ENCODE measurements at regions not wholly inside any gene's neighbourhood (a gene's known extent, or its start where the extent isn't known, plus 50 kb on each side); places are given as distances from the start of the nearest gene placed in this dataset.

DNA sequence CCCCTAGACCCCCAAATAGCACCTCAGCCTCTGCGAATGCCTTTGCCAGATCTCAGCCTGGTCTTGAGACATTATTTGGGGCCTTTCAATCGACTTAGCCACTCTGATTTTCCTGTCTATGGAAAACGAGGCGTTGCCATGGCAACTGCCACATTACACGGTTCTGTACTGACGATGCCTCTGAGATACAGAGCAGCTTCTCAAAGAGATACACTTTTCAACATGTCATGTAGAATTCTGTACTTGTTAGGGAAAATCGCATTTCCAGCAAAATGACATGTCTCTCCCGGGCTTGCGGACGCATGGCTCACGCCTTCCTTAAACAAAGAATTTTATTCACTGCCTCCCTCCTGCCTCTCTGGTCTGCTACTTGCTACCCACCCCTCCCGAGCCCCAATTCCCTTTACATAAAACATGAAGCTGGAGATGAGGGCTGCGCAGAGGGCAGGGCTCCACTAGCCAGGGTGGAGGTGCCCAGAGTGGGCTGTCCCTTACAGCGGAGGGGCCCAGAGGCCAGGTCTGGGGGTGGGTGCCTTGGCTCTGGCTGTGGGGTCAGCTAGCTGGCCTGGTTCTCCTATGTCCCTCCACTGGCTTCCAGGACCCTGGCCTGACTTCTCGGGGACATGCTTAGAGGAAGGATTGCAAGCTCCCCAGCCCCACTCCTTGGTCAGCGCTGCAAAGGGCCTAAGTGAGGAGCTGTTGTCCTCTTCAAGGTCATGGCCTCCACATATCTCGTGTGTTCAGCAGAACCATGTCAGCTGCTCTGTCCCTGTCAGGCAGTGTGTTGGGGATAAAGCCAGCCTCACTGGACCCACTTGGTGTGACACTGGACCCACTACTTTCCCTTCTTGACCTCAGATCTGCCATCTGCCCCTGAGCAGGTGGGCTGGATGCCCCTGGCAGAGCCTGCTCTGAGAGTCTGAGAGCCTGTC lies 342.5 kb downstream of the RPS24 start:
- DNase-seq: no peak

DNA sequence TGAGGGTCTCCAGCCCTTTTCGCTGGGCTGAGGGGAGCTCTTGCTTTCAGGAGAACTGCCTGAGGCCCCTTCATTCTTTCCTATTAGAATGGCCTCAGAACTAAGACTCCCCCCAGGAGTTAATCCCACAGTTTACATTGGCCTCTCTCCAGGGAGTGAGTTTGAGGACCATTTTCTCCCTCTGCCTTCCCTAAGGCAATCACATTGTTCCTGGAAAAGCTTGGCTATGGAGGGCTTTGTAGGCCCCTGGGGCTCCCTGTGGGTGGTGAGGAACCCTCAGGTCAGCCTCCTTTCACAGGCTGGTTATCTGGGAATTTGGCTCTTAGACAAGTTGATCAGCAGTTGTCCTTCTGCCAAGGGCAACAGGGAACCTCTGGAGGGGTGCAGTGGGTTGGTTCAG lies 343.7 kb downstream of the RPS24 start:
- no peak for DNase-seq

DNA sequence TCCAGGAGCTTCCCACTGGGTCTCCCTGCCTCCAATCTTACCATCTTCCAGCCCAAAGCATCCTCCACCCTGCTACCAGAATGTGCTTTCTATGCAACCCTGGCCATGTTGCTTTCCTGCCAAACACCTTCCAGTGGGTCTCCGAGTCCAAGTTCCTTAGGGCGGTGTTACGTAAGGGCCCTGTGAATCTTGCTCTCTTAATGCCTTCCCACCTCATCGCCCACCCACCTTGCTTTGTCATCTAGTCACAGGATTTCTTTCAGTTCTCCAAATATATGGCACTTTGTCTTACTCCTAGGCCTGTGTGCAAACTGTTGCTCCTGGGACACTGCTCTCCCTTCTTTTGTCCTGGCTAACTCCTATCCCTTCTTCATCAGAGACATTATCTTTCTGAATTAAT lies 344.5 kb downstream of the RPS24 start:
- DNase-seq: no peak

DNA sequence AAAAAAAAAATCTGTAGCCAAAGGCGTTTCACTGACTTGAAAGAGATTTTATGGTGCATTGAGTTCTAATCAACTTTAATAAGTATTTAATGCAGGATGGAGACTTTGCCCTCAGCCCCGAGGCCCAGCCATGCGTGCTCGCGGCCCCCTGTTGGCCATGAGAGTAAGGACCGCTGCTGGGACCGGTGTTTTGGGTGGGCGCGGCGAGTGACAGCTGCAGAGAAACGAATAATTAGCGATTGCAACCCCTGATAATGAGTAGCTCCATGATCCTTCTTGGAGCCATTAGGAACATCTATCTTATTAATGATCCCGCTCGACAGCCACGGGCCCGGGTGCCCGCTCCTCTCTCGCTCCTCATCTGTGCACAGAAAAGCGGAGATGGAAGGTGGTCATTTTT lies 347.4 kb downstream of the RPS24 start:
- DNase-seq: no peak

DNA sequence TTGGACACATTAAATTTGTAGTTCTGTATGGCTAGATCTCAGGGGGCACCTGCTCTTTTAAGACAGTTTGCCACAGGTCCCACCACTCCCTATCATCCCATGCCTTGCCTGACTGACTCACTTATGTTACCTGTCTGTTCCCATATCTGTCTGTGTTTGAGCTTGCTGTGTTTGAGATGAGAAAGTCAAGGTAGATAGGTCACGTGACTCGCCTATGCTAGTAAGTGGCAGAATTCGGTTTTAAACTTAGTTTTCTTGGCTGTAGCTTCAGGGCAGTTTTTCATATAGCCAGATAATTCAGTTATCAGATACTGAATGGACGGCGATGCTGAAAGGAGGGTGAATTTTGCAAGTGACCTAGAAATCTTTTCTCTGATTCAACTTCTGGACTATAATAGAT lies 348.4 kb downstream of the RPS24 start:
- DNase-seq: no peak

DNA sequence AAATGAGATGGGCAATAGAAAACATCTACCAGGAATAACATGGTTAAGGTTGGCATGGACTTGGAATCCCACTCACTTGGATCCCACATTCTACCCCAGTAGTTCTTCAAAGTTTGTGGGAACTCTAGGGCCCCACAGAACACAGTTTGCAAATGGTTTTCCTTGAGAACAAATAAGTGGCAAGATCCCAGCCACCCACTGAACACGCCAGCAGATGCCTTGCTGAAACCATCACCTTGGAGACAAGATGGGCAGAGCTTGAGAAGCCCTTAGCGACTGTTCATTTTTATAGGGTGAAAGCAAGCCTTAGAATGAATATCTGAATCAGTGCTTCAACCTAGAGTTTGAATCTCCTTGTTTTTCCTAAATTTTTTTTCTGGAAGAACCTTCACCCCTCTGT lies 349.1 kb downstream of the RPS24 start:
- DNase-seq: no peak

DNA sequence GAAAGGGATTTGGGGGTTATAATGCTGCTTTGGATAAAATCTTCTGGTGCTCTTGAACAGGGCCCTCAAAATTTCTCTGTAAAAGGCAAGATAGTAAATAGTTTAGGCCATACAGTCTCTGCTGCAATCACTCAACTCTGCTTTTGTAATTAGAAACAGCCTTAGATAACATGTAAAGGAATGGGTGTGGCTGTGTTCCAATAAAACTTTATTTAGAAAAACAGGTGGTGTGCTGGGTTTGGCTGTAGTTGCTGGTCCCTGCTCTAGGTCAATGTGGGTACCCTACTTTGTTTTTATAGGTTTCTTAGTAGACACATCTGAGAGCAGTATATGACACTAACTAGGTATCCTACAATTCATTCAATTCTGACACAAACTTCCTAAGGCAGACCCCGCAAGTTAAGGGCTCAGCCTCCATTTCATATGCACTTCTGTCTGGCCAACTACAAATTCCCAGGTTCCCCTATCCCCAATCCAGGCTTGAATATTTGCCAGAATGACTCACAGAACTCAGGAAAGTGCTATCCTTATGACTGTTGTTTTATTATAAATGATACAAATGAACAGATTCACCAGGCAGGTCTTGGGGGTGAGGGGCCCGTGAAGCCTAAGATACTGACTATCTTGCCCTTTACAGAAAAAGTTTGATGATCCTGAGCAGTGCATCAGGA lies 349.9 kb downstream of the RPS24 start:
- DNase-seq: no peak

DNA sequence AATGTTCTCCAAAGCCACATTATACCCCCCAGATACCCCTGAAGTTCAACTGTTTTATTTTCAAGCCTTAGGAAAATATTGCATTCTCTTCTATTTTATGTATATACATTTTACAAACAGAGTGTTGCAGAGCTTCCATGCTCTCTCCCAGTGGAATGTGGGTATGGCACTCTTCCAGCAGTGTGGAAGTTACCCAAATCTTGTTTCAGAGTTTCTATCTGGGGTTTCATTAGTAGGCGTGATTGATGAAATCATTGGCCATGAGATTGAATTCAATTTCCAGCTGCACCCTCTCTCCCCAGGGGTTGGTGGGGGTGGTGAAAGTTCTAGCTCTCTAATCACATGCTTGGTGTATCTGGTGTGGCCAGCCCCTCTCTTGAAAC lies 350.4 kb downstream of the RPS24 start:
- no peak for DNase-seq

DNA sequence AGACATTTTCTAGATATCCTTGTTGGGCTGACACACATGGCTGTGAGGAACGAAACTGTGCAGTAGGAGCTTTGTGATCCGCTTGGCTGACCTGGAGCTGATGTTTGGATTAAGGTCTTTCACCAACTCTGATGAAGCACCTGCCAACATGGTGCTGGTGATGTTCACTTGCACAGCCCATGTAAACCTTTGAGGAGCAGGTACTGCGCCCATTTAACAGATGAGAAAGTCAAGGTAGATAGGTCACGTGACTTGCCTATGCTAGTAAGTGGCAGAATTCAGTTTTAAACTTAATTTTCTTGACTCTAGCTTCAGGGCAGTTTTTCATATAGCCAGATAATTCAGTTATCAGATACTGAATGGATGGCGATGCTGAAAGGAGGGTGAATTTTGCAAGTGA lies 351.9 kb downstream of the RPS24 start:
- no peak for DNase-seq

DNA sequence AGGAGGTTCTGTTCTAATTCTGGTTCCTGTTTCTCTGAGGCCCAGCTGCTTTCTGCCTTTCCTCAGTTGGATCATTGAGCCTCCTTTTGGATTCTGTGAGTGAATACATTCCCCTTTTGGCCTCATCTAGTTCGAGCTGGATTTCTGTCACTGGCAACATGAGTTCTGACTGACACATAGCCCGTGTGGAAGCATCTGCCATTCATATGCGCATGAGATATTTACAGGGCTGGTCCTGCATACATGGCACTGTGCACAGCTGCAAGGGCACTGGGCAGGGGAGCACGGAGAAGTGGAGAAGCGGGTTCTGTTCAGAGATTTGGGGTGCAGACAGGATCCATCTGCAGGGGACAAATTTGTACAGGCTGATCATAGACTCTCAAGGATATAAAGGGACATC lies 352.8 kb downstream of the RPS24 start:
- DNase-seq: no peak

DNA sequence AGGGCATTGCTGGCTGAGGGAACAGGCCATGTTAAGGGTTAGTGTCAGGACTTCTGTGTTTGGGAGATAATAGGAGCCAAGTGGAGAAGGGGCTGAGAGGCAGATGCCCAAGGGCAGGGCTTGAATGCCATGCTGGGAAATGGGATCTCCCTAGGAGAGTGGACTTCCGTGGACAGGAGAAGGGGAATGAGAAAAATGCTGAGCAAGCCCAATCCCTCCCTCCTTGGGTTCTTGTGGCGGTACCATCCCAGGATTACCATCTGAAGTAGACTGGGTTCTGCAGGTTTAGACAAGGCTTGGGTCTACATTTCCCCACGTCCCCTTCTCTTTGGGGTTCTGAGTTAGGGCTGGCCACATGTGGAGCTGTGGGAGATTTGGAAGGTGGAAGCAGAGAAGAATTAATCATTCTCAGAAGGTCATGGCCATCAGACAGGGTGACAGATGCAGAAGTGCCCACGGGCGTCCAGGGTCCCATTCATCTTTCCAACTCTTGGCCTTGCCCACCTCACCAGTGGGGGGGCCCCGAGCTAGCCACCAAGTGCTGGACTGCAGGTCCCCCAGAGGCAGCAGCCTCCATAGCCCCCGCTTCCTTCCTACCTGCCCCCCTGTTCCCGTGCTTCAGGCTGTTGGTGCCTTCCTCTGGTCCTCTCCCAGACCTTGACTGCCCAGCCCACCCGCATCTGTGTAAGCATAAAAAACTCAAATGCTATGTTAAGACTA lies 354.8 kb downstream of the RPS24 start:
- DNase-seq: no peak

DNA sequence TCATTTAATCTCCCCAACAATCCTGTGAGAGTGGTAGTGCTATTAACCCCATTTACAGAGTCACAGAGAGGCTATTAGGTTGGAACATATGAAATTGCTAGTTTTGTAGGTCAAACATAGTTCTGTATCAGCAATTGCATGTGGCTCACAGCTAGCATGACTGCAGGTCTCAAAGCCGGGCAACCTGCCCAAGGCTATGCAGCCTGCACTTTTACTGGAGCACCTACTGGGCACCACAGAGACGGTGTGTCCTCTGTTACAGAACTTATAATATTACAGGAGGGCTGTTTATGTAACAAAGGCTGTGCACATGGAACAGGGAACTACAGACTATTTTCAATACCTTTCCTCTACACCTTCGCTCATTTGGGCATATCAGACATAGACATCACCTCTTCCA lies 355.8 kb downstream of the RPS24 start:
- DNase-seq: no peak

DNA sequence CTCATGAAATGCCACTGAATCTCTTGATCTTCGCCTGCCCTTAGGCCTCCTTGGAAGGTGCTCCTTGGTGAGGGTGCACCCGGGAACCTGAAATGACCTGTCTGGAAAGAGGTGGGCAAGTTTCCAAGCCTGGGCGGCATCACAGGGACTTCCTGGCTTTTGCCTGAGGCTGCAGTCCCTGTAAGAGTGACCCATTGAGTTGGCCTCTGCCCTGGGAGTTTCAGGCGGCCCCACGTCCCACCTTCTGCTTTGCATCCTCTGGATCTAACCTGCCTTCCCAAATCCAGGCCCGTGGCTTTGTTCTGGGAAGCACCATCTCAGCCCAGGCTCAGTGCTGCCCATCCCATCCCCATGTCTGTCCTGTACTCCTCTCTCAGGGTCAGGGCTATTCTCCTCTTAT lies 356.4 kb downstream of the RPS24 start:
- no peak for DNase-seq

DNA sequence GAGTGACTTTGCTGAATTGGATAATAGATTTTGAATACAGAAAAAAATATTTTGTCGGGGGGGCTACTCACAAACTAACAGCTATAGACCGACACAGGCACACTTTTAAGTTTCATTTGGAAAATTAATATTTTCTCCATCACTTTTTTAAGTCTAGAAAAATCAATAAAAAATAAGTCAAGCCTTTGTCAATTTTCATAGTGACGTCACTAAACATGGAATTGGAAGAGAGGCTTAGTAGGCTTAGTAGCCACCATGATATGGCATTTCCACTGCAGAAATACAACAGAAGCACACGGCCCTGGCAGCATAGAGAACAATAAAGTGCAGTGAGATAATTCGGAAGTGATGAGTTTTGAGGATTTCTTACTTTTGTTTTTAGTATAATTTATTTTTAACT lies 357.2 kb downstream of the RPS24 start:
- no peak for DNase-seq

DNA sequence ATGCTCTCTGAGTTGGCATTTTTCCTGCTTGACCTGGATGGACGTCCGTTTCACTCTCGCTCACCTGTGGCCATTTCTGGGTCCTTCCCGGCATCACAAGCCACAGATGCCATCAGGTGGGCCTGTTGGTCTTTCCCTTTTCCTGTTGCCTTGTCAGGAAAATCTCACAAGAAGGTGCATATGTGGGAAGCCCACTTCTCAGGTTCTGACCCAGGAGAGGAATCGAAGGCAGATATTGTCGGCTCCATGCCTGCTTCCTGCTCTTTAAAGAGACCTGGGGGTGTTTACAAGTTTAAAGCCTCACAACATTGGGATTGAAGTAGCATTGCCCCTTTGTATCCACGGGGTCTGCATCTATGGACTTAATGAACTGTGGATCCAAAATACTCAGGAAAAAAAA lies 357.9 kb downstream of the RPS24 start:
- DNase-seq: no peak

DNA sequence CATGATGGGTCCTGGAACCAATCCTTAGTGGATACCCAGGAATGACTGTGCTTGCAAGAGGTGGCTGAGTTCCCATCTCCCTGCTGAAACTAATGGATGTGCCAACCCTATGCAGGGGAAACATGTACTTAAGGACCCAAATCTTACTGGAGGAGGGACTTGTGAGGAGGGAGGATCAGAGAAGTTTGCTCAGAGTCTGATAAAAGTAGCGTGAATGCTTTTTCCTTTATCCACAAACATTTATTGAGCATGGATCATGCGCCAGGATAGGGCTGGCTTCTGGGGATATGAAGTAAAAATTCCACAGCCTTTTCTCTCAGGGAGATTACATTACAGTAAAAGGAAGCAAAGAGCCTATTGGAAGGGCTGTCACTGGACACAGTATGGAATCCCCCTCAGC lies 358.5 kb downstream of the RPS24 start:
- DNase-seq: no peak

DNA sequence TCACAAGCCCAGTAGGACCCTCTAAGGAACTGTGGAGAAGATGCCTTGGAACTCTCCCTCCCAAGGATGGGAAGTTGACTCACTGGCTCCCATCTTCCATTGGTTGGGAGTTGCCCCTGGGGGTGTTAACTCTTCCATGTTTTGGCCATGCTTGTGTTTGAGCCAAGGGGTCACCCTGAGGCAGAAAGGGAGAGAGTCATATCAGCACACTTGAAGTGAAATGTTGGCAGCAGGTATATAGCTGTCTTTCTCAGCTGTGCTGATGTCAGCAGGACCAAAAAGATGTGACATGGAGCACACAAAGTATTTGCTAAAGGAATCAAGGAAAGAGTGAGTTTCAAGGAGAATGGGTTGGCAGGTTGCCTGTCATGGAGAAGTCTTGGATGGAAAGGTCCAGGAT lies 359.4 kb downstream of the RPS24 start:
- DNase-seq: no peak

DNA sequence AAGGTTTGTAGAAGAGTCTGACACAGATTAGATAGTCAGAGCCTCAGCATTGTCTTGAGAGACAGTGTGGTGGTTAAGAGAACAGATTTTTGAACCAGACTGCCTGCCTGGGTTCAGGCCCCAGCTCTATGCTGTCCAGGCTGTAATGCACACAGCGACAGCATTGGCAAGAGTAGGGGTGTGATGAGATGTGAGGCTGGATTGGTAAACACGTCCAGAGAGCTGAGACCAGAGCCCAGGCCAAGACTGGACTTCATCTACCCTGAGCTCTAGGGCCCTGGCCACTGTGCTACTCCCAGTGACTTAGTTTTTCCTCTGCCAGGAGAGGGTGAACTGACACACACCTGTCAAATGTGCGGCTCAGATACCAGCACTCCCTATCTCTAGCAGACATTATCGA lies 360.4 kb downstream of the RPS24 start:
- no peak for DNase-seq

DNA sequence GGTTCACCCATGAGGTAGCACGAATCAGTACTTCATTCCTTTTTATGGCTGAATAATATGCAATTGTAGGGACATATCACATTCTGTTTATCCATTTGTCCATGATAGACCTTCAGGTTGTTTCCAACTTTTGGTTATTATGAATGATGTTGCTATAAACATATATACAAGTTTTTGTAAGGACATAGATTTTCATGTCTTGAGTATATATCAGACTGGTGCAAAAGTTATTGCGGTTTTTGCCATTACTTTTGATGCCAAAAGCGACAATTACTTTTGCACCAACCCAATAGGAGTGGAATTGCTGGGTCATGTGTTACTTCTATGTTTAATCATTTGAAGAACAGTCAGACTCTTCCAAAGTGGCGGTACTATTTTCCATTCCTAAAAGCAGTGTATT lies 361.5 kb downstream of the RPS24 start:
- no peak for DNase-seq

DNA sequence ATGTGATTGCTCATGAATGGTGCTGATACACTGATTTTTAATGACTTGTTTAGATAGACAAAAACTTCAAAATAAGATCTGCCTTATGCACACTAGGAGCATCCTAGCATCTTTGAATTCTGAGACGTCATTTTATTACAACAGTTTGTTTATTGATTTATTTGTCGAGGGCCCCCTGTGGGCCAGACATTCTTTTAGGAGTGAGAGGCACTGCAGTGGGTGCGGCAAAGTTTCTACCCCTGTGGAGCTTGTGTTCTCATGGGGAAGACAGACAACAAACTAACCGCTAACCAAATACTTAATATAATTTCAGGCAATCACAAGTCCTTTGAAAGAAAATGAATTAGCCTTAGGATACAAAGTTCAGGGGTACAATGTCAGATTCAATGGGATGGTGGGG lies 363.1 kb downstream of the RPS24 start:
- no peak for DNase-seq

DNA sequence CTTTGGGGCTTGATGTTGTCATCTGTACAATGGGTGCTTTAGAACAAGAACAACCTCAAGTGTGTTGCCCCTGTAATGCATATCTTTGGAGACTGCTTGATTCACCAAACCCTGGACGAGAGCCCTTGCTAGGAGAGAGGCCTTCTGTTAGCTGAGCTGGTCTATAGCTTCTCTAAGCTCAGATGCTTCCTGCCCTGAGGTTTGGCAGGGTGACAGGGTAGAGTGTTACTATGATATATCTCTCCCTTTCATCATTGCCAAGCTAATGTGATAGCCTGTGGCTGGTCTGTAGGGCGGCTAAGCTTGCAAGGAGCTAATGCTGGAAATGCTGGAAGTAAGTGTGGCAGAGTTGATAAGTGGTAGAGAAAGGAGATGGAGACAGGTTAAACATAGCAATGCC lies 364.1 kb downstream of the RPS24 start:
- no peak for DNase-seq

DNA sequence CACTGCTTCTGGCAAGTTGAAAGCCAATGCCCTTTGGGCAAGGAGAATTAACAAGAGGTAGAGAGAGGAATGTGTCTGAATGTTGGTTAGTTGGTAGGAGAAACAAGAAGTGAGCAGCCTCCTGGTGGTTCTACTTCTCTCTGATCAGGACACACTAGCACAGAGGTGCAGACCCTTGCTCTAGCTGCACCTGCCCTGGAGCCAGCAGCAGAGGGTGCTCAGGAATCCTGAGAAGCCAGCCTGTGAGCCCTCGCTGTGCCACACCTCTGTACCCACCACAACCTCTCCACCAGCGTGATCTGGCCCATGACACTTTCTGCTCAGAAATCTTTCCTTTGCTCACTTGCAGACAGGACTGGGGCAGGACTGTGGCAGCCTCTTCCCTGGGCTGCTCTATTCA lies 364.7 kb downstream of the RPS24 start:
- no peak for DNase-seq

DNA sequence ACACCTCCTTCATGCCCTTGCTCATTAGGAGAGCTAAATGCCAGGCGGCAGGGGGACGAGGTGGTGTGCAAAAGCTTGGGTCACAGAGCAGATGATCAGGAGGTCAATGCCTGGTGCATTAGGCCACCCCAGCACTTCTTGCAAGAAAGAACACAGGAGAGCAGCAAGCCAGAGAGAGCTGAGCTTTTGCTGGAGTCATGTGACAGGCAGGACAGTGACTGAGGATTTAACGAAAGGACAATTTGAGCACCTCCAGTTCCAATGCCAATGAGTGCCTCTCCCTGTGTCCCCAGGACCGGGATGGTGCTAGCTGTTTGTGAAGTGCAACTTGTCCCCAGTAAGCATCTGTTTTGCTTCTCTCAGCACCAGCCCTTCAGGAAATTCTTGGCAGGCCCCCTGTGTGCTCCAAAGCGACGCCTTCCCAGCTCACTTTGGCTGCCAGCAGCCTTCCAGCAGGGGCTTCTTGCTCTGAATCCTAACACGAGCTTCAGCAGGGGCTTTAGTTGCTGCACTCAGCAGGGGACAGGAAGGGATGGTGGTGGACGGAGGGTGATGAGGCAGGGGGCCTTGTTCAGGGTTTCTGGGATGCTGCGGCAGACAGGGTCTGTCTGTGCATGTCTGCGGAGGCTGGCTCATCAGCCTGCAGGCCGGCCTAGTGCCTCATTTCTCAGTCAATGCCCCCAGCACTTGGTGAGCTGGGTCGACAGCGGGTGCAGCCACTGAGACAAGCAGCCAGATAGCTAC lies 368.1 kb downstream of the RPS24 start:
- DNase-seq: no peak
